RCC 7860 (cell line): ENCODE measurements at regions not wholly inside any gene's neighbourhood (a gene's known extent, or its start where the extent isn't known, plus 50 kb on each side); places are given as distances from the start of the nearest gene placed in this dataset.

Experiments used
- DNase-seq: peaks from one replicate; pipeline ENCODE4 v3.0.0-alpha.2; 2015; ENCODE audit warnings: low spot score
- FAIRE-seq: peaks from 2 replicates; lab custom pipeline; 2012; peaks lifted over from hg19 to GRCh38; lab: Jason Lieb, UNC

GRCh38 chr14:94961386-94962165 lies 191.7 kb upstream of the GSC start:
- DNase-seq (no peak), FAIRE-seq (no peak)

- no peak for DNase-seq
- no peak for FAIRE-seq
Observed at GRCh38 chr14:94960285-94961001, 190.5 kb upstream of the GSC start.

GRCh38 chr14:94953541-94954260 lies 183.8 kb upstream of the GSC start:
- FAIRE-seq, result no peak
- DNase-seq, result no peak

GRCh38 chr14:94952097-94952496 lies 182.2 kb upstream of the GSC start:
- FAIRE-seq (no peak), DNase-seq (no peak)

GRCh38 chr14:94946244-94946643 lies 176.3 kb upstream of the GSC start:
- no peak for DNase-seq
- FAIRE-seq, result no peak

GRCh38 chr14:94945615-94946014 lies 175.7 kb upstream of the GSC start:
- DNase-seq, result no peak
- FAIRE-seq, result no peak

- FAIRE-seq (no peak), DNase-seq (no peak)
Observed at GRCh38 chr14:94944636-94945258, 174.8 kb upstream of the GSC start.

- FAIRE-seq, result no peak
Observed at GRCh38 chr14:94942601-94943000, 172.7 kb upstream of the GSC start.

GRCh38 chr14:94941311-94941710 lies 171.4 kb upstream of the GSC start:
- FAIRE-seq, result no peak

More at GRCh38 chr14:94942601-94943000, 172.7 kb upstream of the GSC start:
- no peak for DNase-seq

GRCh38 chr14:94940263-94940993 lies 170.5 kb upstream of the GSC start:
- no peak for DNase-seq
- no peak for FAIRE-seq

More at GRCh38 chr14:94941311-94941710, 171.4 kb upstream of the GSC start:
- DNase-seq, result no peak

GRCh38 chr14:94938016-94938415 lies 168.1 kb upstream of the GSC start:
- DNase-seq (no peak), FAIRE-seq (no peak)

GRCh38 chr14:94936901-94937685 lies 167.2 kb upstream of the GSC start:
- no peak for FAIRE-seq
- DNase-seq, result no peak

- DNase-seq (no peak), FAIRE-seq (no peak)
Observed at GRCh38 chr14:94936401-94936892, 166.5 kb upstream of the GSC start.

- no peak for DNase-seq
- no peak for FAIRE-seq
Observed at GRCh38 chr14:94935706-94936300, 165.9 kb upstream of the GSC start.

- FAIRE-seq, result no peak
- DNase-seq, result no peak
Observed at GRCh38 chr14:94934276-94934810, 164.4 kb upstream of the GSC start.

- no peak for DNase-seq
- no peak for FAIRE-seq
Observed at GRCh38 chr14:94933486-94933885, 163.6 kb upstream of the GSC start.

- DNase-seq, result no peak
- FAIRE-seq, result no peak
Observed at GRCh38 chr14:94932589-94932988, 162.7 kb upstream of the GSC start.

- FAIRE-seq (no peak), DNase-seq (no peak)
Observed at GRCh38 chr14:94930690-94931089, 160.8 kb upstream of the GSC start.

- no peak for DNase-seq
- FAIRE-seq, result no peak
Observed at GRCh38 chr14:94929354-94929753, 159.4 kb upstream of the GSC start.
